Endothelial cell of umbilical vein (primary cell): ENCODE measurements at regions not wholly inside any gene's neighbourhood (a gene's known extent, or its start where the extent isn't known, plus 50 kb on each side); places are given as distances from the start of the nearest gene placed in this dataset.

Experiments used
- BruUV-seq: library from RNA; stranded (reverse); fragments of 400-500 nt; replicated peaks from 2 replicates; lab custom pipeline; 2021; lab: Mats Ljungman, UMichigan
- CTCF ChIA-PET: fragments of 300-600, 350-600 bp; sonication (Branson Sonifier 250); formaldehyde crosslinking; loops from one replicate; lab custom pipeline; 2021; ENCODE audit warnings: antibody characterized with exemption, inconsistent platforms; lab: Charles Lee
- POLR2A ChIA-PET: fragments of 300-600, 350-600 bp; sonication (Branson Sonifier 250); formaldehyde crosslinking; loops from one replicate; lab custom pipeline; 2021; ENCODE audit warnings: antibody characterized with exemption, inconsistent platforms; lab: Charles Lee
- DNase-seq: peaks from one replicate; pipeline ENCODE4 v3.0.0-alpha.2; 2011; ENCODE audit warnings: low read depth, low spot score
- FAIRE-seq: peaks from 2 replicates; lab custom pipeline; 2011; peaks lifted over from hg19 to GRCh38; lab: Jason Lieb, UNC
- H2AFZ ChIP-seq: 2 replicates; pipeline ENCODE4 v1.6.0; 2012; ENCODE audit warnings: low read depth, low read length, control low read depth, inconsistent platforms
- H3K27ac ChIP-seq: 2 replicates; pipeline ENCODE4 v1.5.1; 2011; ENCODE audit warnings: low read depth, mild to moderate bottlenecking, control low read depth, low read length, moderate library complexity; ENCODE audit not compliant: insufficient read depth
- H3K27me3 ChIP-seq, 2 experiments: 2 replicates each; pipeline versions ENCODE4 v1.6.0 to v1.6.1; 2011; ENCODE audit warnings: low read length in 2 of 2, mixed read lengths in 1 of 2; ENCODE audit not compliant: control insufficient read depth in 2 of 2, insufficient read depth in 2 of 2
- H3K36me3 ChIP-seq, 2 experiments: 2 replicates in 1 of 2; 3 replicates in 1 of 2; pipeline ENCODE4 v1.5.1; 2011; ENCODE audit warnings: low read length in 2 of 2, mild to moderate bottlenecking in 1 of 2, moderate library complexity in 1 of 2; ENCODE audit not compliant: control insufficient read depth in 2 of 2, insufficient read depth in 2 of 2; ENCODE audit errors: extremely low read depth in 1 of 2
- H3K4me1 ChIP-seq: 3 replicates; pipeline ENCODE4 v1.5.1; 2011; ENCODE audit warnings: mild to moderate bottlenecking, low read length; ENCODE audit not compliant: control insufficient read depth, insufficient read depth; ENCODE audit errors: extremely low read depth
- H3K4me2 ChIP-seq: 2 replicates; pipeline ENCODE4 v1.6.1; 2011; ENCODE audit warnings: low read length, control low read depth, mixed read lengths; ENCODE audit not compliant: insufficient read depth
- H3K4me3 ChIP-seq, 3 experiments: fragments of 200-600 bp in 1 of 3; sonication (generic), shearing (Covaris generic) in 1 of 3; replicated peaks in 1 of 3; 2 replicates each; pipeline ENCODE4 v1.5.1; 2011 to 2016; ENCODE audit warnings: control low read depth in 3 of 3, low read length in 3 of 3, mild to moderate bottlenecking in 2 of 3, inconsistent platforms in 1 of 3, low read depth in 1 of 3, moderate library complexity in 1 of 3; ENCODE audit not compliant: insufficient read depth in 1 of 3
- H3K79me2 ChIP-seq: 2 replicates; pipeline ENCODE4 v1.6.0; 2012; ENCODE audit warnings: low read length, inconsistent platforms; ENCODE audit not compliant: control insufficient read depth, insufficient read depth
- H3K9ac ChIP-seq: replicated peaks from 2 replicates; pipeline ENCODE3; 2011; ENCODE audit warnings: low read length, control low read depth; ENCODE audit not compliant: insufficient read depth; ENCODE audit errors: extremely low read depth
- H3K9me1 ChIP-seq: replicated peaks from 3 replicates; pipeline ENCODE4 v1.6.0; 2011; ENCODE audit warnings: mild to moderate bottlenecking, low read length; ENCODE audit not compliant: control insufficient read depth, insufficient read depth; ENCODE audit errors: extremely low read depth
- H3K9me3 ChIP-seq: replicated peaks from 2 replicates; pipeline ENCODE4 v1.5.1; 2012; ENCODE audit warnings: low read length, inconsistent platforms; ENCODE audit not compliant: control insufficient read depth, insufficient read depth
- H4K20me1 ChIP-seq: replicated peaks from 2 replicates; pipeline ENCODE3; 2011; ENCODE audit warnings: mild to moderate bottlenecking, low read length; ENCODE audit not compliant: control insufficient read depth, insufficient read depth; ENCODE audit errors: extremely low read depth
- EZH2 ChIP-seq: IDR thresholded peaks from 2 replicates; pipeline ENCODE4 v1.6.1; 2012; ENCODE audit warnings: borderline replicate concordance, low read depth, mild to moderate bottlenecking, moderate library complexity, low read length, inconsistent platforms; ENCODE audit not compliant: severe bottlenecking
- FOS ChIP-seq: IDR thresholded peaks from 2 replicates; pipeline ENCODE4 v1.6.1; 2011; ENCODE audit warnings: mild to moderate bottlenecking, low read length, moderate library complexity, borderline replicate concordance; ENCODE audit not compliant: insufficient read depth
- GATA2 ChIP-seq: IDR thresholded peaks from 2 replicates; pipeline ENCODE4 v1.7.0; 2011; ENCODE audit warnings: low read depth, mild to moderate bottlenecking, moderate library complexity, mixed read lengths, low read length; ENCODE audit not compliant: insufficient read length, insufficient read depth
- JUN ChIP-seq: IDR thresholded peaks from 2 replicates; pipeline ENCODE4 v1.6.1; 2011; ENCODE audit warnings: borderline replicate concordance, low read depth; ENCODE audit not compliant: insufficient read length, insufficient read depth
- MYC ChIP-seq: IDR thresholded peaks from one replicate; pipeline ENCODE4 v1.6.1; 2011; ENCODE audit warnings: mild to moderate bottlenecking, low read depth, low read length
- POLR2A ChIP-seq: IDR thresholded peaks from 2 replicates; pipeline ENCODE4 v1.6.1; 2012; ENCODE audit warnings: low read depth, mild to moderate bottlenecking, control low read depth, low read length
- POLR2AphosphoS5 ChIP-seq: IDR thresholded peaks from 2 replicates; pipeline ENCODE4 v1.6.1; 2012; ENCODE audit warnings: low read depth, mild to moderate bottlenecking, control low read depth, low read length, moderate library complexity; ENCODE audit not compliant: insufficient read depth
- dilution Hi-C: fragments of 300-500 bp; cut with MboI; formaldehyde crosslinking; loops from one replicate; pipeline ENCODE4 v1.15.0; 2019; ENCODE audit warnings: low sequenced_read_pairs; ENCODE audit not compliant: extremely low pct_ligation_motif_present
- intact Hi-C: fragments of 100-400 bp; cut with micrococcal nuclease; formaldehyde crosslinking; loops from one replicate; pipeline ENCODE4 v1.10.0; 2022
- TF ChIP-seq, protein P1 (sequence below), 2 donors: IDR thresholded peaks; 1 replicate in 1 of 2; 2 replicates in 1 of 2; pipeline ENCODE4 v1.5.1; 2011; ENCODE audit warnings: low read length in 2 of 2, mild to moderate bottlenecking in 2 of 2, moderate library complexity in 2 of 2, control low read depth in 1 of 2, inconsistent platforms in 1 of 2, low read depth in 1 of 2; ENCODE audit not compliant: insufficient read depth in 1 of 2; ENCODE audit errors: extremely low read depth in 1 of 2
- TF ChIP-seq, protein P2 (sequence below): IDR thresholded peaks from 2 replicates; pipeline ENCODE4 v1.6.1; 2011; ENCODE audit not compliant: insufficient read depth, insufficient read length

DNA sequence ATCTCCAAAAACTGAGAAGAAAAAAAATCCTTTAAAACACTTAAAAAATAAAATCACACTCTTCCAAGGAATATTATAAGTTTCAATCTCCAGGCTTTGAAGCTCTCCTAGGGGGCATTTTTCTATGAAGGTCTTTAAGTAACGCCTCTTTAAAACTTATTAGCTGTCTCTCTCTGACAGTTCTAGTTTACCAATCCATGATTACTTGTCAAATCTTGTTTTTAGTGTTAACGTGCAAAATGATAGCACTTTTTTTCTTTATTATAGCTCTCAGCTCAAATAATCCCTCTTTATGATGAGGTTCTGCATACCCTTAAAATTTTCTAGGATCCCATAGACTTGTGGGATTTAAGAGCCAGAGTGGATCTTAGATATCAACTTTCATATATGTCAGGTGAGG lies 369.0 kb downstream of the DOK5 start:
- Histone ChIP-seq H3K9ac (no peak overlapping the region), H4K20me1 (no peaks in the 10 kb centered on the region), H2AFZ (no peak overlapping the region), H3K79me2 (no peaks in the 10 kb centered on the region), H3K4me1 (no peaks in the 10 kb centered on the region), H3K36me3 (no peaks in the 10 kb centered on the region), H3K27ac (no peak overlapping the region), H3K9me1 (no peaks in the 10 kb centered on the region), H3K9me3 (peaks cover 2% of the 10 kb centered on the region), H3K4me3 (no peak overlapping the region), H3K27me3 (no peaks in the 10 kb centered on the region), H3K4me2 (no peak overlapping the region)
- ChIA-PET POLR2A (no interaction called here), CTCF (no interaction called here)
- TF ChIP-seq POLR2A: no peak
- TF ChIP-seq EZH2: no peak
- no peak for TF ChIP-seq JUN
- no peak for TF ChIP-seq MYC
- TF ChIP-seq, protein P1, sequence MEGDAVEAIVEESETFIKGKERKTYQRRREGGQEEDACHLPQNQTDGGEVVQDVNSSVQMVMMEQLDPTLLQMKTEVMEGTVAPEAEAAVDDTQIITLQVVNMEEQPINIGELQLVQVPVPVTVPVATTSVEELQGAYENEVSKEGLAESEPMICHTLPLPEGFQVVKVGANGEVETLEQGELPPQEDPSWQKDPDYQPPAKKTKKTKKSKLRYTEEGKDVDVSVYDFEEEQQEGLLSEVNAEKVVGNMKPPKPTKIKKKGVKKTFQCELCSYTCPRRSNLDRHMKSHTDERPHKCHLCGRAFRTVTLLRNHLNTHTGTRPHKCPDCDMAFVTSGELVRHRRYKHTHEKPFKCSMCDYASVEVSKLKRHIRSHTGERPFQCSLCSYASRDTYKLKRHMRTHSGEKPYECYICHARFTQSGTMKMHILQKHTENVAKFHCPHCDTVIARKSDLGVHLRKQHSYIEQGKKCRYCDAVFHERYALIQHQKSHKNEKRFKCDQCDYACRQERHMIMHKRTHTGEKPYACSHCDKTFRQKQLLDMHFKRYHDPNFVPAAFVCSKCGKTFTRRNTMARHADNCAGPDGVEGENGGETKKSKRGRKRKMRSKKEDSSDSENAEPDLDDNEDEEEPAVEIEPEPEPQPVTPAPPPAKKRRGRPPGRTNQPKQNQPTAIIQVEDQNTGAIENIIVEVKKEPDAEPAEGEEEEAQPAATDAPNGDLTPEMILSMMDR (IDR thresholded peaks at IDR 0.05; ENCODE audit: extremely low read depth in 1 of 2, insufficient read depth in 1 of 2, low read depth in 1 of 2, low read length in 2 of 2): no peak
- no peak for TF ChIP-seq FOS
- TF ChIP-seq, protein P2, sequence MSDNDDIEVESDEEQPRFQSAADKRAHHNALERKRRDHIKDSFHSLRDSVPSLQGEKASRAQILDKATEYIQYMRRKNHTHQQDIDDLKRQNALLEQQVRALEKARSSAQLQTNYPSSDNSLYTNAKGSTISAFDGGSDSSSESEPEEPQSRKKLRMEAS: no peak
- no peak for TF ChIP-seq GATA2
- no peak for TF ChIP-seq POLR2AphosphoS5
- no TSS peak for BruUV-seq
- intact Hi-C loops: no loop called here
- dilution Hi-C loops: no loop called here
- FAIRE-seq (no peak), DNase-seq (no peak)
